OCI-M2 (cell line): ENCODE measurements at regions not wholly inside any gene's neighbourhood (a gene's known extent, or its start where the extent isn't known, plus 50 kb on each side); places are given as distances from the start of the nearest gene placed in this dataset.

Experiments
- DNase-seq: peaks from one replicate; lab custom pipeline; 2025; ENCODE audit not compliant: unreplicated experiment; lab: John Stamatoyannopoulos, UW

- DNase-seq, result no peak
Observed at GRCh38 chr4:11623726-11624037, 195.0 kb upstream of the HS3ST1 start.

- DNase-seq, result no peak
Observed at GRCh38 chr4:11622961-11623725, 194.4 kb upstream of the HS3ST1 start.

GRCh38 chr4:11620861-11621260, 192.2 kb upstream of the HS3ST1 start:
- DNase-seq, result no peak

- DNase-seq, result no peak
Observed at GRCh38 chr4:11618666-11619282, 190.1 kb upstream of the HS3ST1 start.

GRCh38 chr4:11616856-11617255, 188.2 kb upstream of the HS3ST1 start:
- DNase-seq, result no peak

- no peak for DNase-seq
Observed at GRCh38 chr4:11615601-11616000, 186.9 kb upstream of the HS3ST1 start.

- no peak for DNase-seq
Observed at GRCh38 chr4:11614426-11614825, 185.7 kb upstream of the HS3ST1 start.

- no peak for DNase-seq
Observed at GRCh38 chr4:11611868-11612267, 183.2 kb upstream of the HS3ST1 start.

GRCh38 chr4:11609751-11610150, 181.1 kb upstream of the HS3ST1 start:
- no peak for DNase-seq

- DNase-seq, result no peak
Observed at GRCh38 chr4:11608992-11609391, 180.3 kb upstream of the HS3ST1 start.

GRCh38 chr4:11606078-11606477, 177.4 kb upstream of the HS3ST1 start:
- no peak for DNase-seq

GRCh38 chr4:11605597-11605996, 176.9 kb upstream of the HS3ST1 start:
- no peak for DNase-seq

- DNase-seq, result no peak
Observed at GRCh38 chr4:11604821-11605220, 176.1 kb upstream of the HS3ST1 start.

GRCh38 chr4:11603591-11604194, 175.0 kb upstream of the HS3ST1 start:
- no peak for DNase-seq

- DNase-seq, result no peak
Observed at GRCh38 chr4:11602606-11603340, 174.1 kb upstream of the HS3ST1 start.

- DNase-seq, result no peak
Observed at GRCh38 chr4:11599064-11599463, 170.4 kb upstream of the HS3ST1 start.

- DNase-seq, result no peak
Observed at GRCh38 chr4:11598591-11598990, 169.9 kb upstream of the HS3ST1 start.

- no peak for DNase-seq
Observed at GRCh38 chr4:11597506-11597905, 168.8 kb upstream of the HS3ST1 start.

- no peak for DNase-seq
Observed at GRCh38 chr4:11596989-11597388, 168.3 kb upstream of the HS3ST1 start.

GRCh38 chr4:11593576-11594116, 165.0 kb upstream of the HS3ST1 start:
- DNase-seq, result no peak

- DNase-seq, result no peak
Observed at GRCh38 chr4:11592276-11592675, 163.6 kb upstream of the HS3ST1 start.

- DNase-seq, result no peak
Observed at GRCh38 chr4:11590132-11590531, 161.4 kb upstream of the HS3ST1 start.
